ENCODE measurements at regions not wholly inside any gene's neighbourhood (a gene's known extent, or its start where the extent isn't known, plus 50 kb on each side); places are given as distances from the start of the nearest gene placed in this dataset.

DNA sequence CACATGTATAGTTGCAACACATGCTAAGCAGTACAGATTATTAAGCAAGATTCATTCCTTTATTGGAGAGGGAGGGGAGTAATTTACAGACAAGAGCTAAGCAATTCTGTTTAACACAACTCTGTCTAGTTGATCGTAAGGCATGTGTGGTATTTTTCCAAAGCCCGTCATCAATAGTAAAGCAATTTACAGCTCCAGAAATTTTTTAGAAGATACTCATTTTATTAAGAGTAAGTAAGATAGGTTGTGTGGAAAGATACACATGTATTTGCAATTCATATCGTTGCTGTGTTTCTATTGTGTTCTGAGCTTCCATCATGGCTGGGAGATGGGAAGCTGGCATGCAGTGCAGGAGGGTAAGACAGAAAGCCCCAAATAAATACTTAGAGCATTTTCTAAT is 289.2 kb upstream of the TMEM161B start:
- no peak overlapping the region for H2AK5ac ChIP-seq (ENCODE audit: insufficient read length, low read length)
- DNase-seq: no peak
- H4K8ac ChIP-seq (replicated peaks; ENCODE audit: insufficient read length, low read depth, low read length): no peak overlapping the region
- TF ChIP-seq, protein P1, sequence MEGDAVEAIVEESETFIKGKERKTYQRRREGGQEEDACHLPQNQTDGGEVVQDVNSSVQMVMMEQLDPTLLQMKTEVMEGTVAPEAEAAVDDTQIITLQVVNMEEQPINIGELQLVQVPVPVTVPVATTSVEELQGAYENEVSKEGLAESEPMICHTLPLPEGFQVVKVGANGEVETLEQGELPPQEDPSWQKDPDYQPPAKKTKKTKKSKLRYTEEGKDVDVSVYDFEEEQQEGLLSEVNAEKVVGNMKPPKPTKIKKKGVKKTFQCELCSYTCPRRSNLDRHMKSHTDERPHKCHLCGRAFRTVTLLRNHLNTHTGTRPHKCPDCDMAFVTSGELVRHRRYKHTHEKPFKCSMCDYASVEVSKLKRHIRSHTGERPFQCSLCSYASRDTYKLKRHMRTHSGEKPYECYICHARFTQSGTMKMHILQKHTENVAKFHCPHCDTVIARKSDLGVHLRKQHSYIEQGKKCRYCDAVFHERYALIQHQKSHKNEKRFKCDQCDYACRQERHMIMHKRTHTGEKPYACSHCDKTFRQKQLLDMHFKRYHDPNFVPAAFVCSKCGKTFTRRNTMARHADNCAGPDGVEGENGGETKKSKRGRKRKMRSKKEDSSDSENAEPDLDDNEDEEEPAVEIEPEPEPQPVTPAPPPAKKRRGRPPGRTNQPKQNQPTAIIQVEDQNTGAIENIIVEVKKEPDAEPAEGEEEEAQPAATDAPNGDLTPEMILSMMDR (conservative IDR thresholded peaks at IDR 0.05): no peak
- no peak overlapping the region for H2BK12ac ChIP-seq (ENCODE audit: insufficient read length, low read depth, low read length)
- no peak overlapping the region for H4K91ac ChIP-seq (ENCODE audit: insufficient read length, low read depth, low read length)
- no peak overlapping the region for H3K14ac ChIP-seq (ENCODE audit: insufficient read depth, low read length)
- H2BK20ac ChIP-seq (ENCODE audit: low read depth, low read length, poor library complexity, severe bottlenecking): no peak overlapping the region
- H3K4ac ChIP-seq (ENCODE audit: low read depth, low read length): no peak overlapping the region
- no peak overlapping the region for H3K23ac ChIP-seq (ENCODE audit: insufficient read length, low read depth, low read length)
- H3K23me2 ChIP-seq (ENCODE audit: insufficient read length, low read depth, low read length, poor library complexity, severe bottlenecking): no peaks in the 10 kb centered on the region
- no peak overlapping the region for H3K27ac ChIP-seq (ENCODE audit: insufficient read length, low read depth, low read length)
- H3T11ph ChIP-seq (ENCODE audit: low read length): no peak overlapping the region
- H3K27ac Mint-ChIP-seq: no peak overlapping the region
- H3K4me1 Mint-ChIP-seq: peaks cover 25 to 26% of the 10 kb centered on the region in 2 experiments
- no peaks in the 10 kb centered on the region for H3K27me3 Mint-ChIP-seq (ENCODE audit: low read depth)
- H3K4me1 ChIP-seq (ENCODE audit: insufficient read depth, low read length): no peaks in the 10 kb centered on the region
- no peak overlapping the region for H3K4me3 Mint-ChIP-seq
- H3K9ac ChIP-seq (ENCODE audit: extremely low read depth, insufficient read length, low read length): no peak overlapping the region
- no peak overlapping the region for H2BK5ac ChIP-seq (ENCODE audit: insufficient read length, low read length)
- H3K79me1 ChIP-seq (ENCODE audit: insufficient read depth, low read depth, low read length, poor library complexity, severe bottlenecking): no peaks in the 10 kb centered on the region
- H2BK15ac ChIP-seq (ENCODE audit: low read depth, low read length): no peak overlapping the region
- H2AFZ ChIP-seq (ENCODE audit: low read length): no peak overlapping the region
- H3K56ac ChIP-seq (ENCODE audit: insufficient read length, low read depth, low read length): no peak overlapping the region
- no peaks in the 10 kb centered on the region for H3K79me2 ChIP-seq (ENCODE audit: insufficient read depth, low read length)
- no peak overlapping the region for H4K5ac ChIP-seq (ENCODE audit: insufficient read length, low read depth, low read length)
- WGBS (ENCODE audit: extremely low coverage, insufficient read length, low lambda C conversion rate): no CpG with 5 or more reads among the region's 3 CpGs
- no peaks in the 10 kb centered on the region for H3K9me3 Mint-ChIP-seq
- no peaks in the 10 kb centered on the region for H3K27me3 ChIP-seq (ENCODE audit: insufficient read depth, low read length)
- no peaks in the 10 kb centered on the region for H3K9me3 ChIP-seq (ENCODE audit: control insufficient read depth, low read depth, low read length)
- H3K4me2 ChIP-seq (ENCODE audit: insufficient read depth, insufficient read length, low read length): no peak overlapping the region
- H4K20me1 ChIP-seq (ENCODE audit: control insufficient read depth, insufficient read depth, insufficient read length): no peaks in the 10 kb centered on the region
- no peak overlapping the region for H3K18ac ChIP-seq (ENCODE audit: insufficient read length, low read depth, low read length)
- no peaks in the 10 kb centered on the region for H3K36me3 Mint-ChIP-seq (ENCODE audit: insufficient read depth in 1 of 3, low read depth in 3 of 3)
- no peak overlapping the region for H2BK120ac ChIP-seq (ENCODE audit: low read depth, low read length, poor library complexity, severe bottlenecking)
